Peyer's patch (tissue), 4 donors: ENCODE measurements at regions not wholly inside any gene's neighbourhood (a gene's known extent, or its start where the extent isn't known, plus 50 kb on each side); places are given as distances from the start of the nearest gene placed in this dataset.

Source experiments
- DNase-seq, 3 donors: peaks; one replicate each; pipeline ENCODE4 v3.0.0-alpha.2; 2017 to 2019
- H3K27ac ChIP-seq, 4 donors: fragments of 200-600 bp; sonication (generic); one replicate each; pipeline ENCODE4 v1.5.1; 2016 to 2019
- H3K27me3 ChIP-seq, 2 donors: fragments of 200-600 bp; sonication (generic); one replicate each; pipeline ENCODE4 v1.5.1; 2019
- H3K36me3 ChIP-seq, 3 donors: fragments of 200-600 bp; sonication (generic); one replicate each; pipeline ENCODE4 v1.5.1; 2016 to 2019
- H3K4me1 ChIP-seq, 4 donors: fragments of 200-600 bp; sonication (generic); one replicate each; pipeline ENCODE4 v1.5.1; 2016 to 2019
- H3K4me3 ChIP-seq, 4 donors: fragments of 200-600 bp; sonication (generic); 1 replicate in 3 of 4; 2 replicates in 1 of 4; pipeline ENCODE4 v1.5.1; 2016 to 2019; ENCODE audit warnings: mild to moderate bottlenecking in 1 of 4
- H3K9me3 ChIP-seq, 4 donors: fragments of 200-600 bp; sonication (generic); one replicate each; pipeline ENCODE4 v1.5.1; 2016 to 2019; ENCODE audit warnings: mild to moderate bottlenecking in 1 of 4
- POLR2A ChIP-seq, 2 donors: fragments of 450-650 bp; IDR thresholded peaks; one replicate each; pipeline ENCODE4 v1.5.1; 2017; ENCODE audit warnings: antibody characterized with exemption in 2 of 2, mild to moderate bottlenecking in 2 of 2, moderate library complexity in 2 of 2
- TF ChIP-seq, protein P1 (sequence below), 6 experiments: fragments of 450-650 bp in 4 of 6; fragments of 200-600 bp in 2 of 6; sonication (generic) in 1 of 6; IDR thresholded peaks; one replicate each; pipeline ENCODE4 v1.5.1; 2017 to 2019; ENCODE audit warnings: antibody characterized with exemption in 6 of 6, mild to moderate bottlenecking in 3 of 6, moderate library complexity in 1 of 6

DNA sequence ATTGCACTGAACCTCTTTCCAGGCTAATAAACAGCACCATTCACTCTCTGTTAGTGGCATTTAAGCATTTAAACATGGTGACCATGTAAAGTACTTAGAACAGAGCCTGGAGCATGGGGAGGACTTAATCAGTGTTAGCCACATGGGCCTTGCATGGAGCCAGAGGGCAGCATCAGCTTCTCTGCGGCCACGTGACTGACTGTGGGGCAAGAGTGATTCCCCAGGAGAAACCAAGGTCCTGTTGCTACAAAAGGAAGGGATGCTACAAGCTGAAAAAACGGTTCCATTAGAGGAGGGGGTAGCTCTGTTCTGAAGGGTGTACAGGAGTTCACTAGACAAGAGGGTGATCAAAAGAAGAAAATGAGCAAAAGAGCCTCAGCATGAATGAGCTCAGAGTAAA, 256.8 kb downstream of the MATN1 start:
- H3K9me3 ChIP-seq = no peaks in the 10 kb centered on the region
- H3K4me1 ChIP-seq = no peaks in the 10 kb centered on the region
- TF ChIP-seq, protein P1, sequence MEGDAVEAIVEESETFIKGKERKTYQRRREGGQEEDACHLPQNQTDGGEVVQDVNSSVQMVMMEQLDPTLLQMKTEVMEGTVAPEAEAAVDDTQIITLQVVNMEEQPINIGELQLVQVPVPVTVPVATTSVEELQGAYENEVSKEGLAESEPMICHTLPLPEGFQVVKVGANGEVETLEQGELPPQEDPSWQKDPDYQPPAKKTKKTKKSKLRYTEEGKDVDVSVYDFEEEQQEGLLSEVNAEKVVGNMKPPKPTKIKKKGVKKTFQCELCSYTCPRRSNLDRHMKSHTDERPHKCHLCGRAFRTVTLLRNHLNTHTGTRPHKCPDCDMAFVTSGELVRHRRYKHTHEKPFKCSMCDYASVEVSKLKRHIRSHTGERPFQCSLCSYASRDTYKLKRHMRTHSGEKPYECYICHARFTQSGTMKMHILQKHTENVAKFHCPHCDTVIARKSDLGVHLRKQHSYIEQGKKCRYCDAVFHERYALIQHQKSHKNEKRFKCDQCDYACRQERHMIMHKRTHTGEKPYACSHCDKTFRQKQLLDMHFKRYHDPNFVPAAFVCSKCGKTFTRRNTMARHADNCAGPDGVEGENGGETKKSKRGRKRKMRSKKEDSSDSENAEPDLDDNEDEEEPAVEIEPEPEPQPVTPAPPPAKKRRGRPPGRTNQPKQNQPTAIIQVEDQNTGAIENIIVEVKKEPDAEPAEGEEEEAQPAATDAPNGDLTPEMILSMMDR (IDR thresholded peaks at IDR 0.05) = no peak
- TF ChIP-seq POLR2A (IDR thresholded peaks at IDR 0.05) = no peak
- no peak overlapping the region for H3K4me3 ChIP-seq
- H3K27ac ChIP-seq = no peak overlapping the region
- DNase-seq = no peak
- no peaks in the 10 kb centered on the region for H3K36me3 ChIP-seq
- no peaks in the 10 kb centered on the region for H3K27me3 ChIP-seq

DNA sequence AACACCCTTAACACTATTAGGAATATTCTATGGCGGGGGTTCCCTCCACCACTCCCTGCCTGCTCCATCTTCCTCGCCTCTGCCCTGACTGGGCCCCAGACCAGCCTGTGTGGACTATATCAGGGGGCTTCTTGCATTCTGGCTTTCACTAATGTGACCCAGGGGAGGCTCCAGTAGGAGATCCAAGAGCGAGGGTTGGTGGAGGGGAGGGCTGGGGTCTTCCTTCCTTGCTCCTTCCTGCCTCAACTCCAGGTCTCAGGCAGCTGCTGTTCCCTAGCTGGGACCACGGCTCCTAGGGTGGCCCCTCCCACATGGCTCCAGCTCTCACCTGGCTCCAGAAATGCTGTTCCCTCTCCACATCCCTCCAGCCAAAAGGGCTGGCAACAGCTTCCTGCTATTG, 257.4 kb downstream of the MATN1 start:
- no peak overlapping the region for H3K27ac ChIP-seq
- H3K9me3 ChIP-seq = no peaks in the 10 kb centered on the region
- no peak overlapping the region for H3K4me3 ChIP-seq
- H3K36me3 ChIP-seq = no peaks in the 10 kb centered on the region
- DNase-seq = peak in 1 of 3 donors; percentile 17
- TF ChIP-seq, protein P1 (IDR thresholded peaks at IDR 0.05) = no peak
- no peak for TF ChIP-seq POLR2A (IDR thresholded peaks at IDR 0.05)
- H3K27me3 ChIP-seq = no peaks in the 10 kb centered on the region
- no peaks in the 10 kb centered on the region for H3K4me1 ChIP-seq

DNA sequence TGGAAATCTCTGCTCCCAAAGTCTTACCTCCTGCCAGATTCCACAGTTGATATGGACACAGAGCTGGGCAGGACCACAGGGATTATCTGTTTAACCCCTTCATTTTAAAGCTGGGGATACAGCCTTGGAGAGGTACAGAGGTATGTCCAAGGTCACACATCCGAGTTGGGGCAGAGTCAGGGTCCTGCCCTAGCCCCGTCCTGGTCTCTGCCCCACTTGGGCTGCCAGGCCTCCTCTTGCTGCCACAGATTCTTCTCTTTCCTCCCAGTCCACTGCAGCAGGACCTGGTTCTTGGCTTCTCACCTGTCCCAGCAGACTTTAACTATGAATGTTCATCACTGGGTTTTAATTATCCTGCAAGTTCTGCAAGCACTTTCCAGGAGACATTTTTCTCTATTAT, 258.3 kb downstream of the MATN1 start:
- no peak overlapping the region for H3K27ac ChIP-seq
- H3K4me3 ChIP-seq = no peak overlapping the region
- no peaks in the 10 kb centered on the region for H3K9me3 ChIP-seq
- no peaks in the 10 kb centered on the region for H3K27me3 ChIP-seq
- no peak for TF ChIP-seq POLR2A (IDR thresholded peaks at IDR 0.05)
- TF ChIP-seq, protein P1 (IDR thresholded peaks at IDR 0.05) = no peak
- H3K4me1 ChIP-seq = no peaks in the 10 kb centered on the region
- no peaks in the 10 kb centered on the region for H3K36me3 ChIP-seq
- peak in 1 of 3 donors; percentile 5 for DNase-seq

DNA sequence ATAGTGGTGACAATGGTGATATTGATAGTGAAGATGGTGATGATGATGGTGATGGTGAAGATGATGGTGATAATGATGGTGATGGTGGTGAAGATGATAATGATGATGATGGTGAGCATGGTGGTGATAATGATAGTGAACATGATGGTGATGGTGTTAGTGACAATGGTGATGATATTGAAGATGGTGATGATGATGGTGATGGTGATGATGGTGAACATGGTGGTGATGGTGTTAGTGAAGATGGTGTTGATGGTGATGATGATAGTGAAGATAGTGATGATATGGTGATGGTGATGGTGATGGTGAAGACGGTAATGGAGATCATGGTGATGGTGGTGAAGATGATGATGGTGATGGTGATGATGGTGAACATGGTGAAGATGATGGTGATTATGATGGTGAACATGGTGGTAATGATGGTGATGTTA, 259.2 kb downstream of the MATN1 start:
- Histone ChIP-seq H3K4me3 (no peak overlapping the region), H3K36me3 (no peaks in the 10 kb centered on the region), H3K9me3 (no peaks in the 10 kb centered on the region), H3K27me3 (no peaks in the 10 kb centered on the region), H3K27ac (no peak overlapping the region), H3K4me1 (no peaks in the 10 kb centered on the region)
- DNase-seq = no peak
- TF ChIP-seq, protein P1 (IDR thresholded peaks at IDR 0.05) = no peak
- TF ChIP-seq POLR2A (IDR thresholded peaks at IDR 0.05) = no peak

DNA sequence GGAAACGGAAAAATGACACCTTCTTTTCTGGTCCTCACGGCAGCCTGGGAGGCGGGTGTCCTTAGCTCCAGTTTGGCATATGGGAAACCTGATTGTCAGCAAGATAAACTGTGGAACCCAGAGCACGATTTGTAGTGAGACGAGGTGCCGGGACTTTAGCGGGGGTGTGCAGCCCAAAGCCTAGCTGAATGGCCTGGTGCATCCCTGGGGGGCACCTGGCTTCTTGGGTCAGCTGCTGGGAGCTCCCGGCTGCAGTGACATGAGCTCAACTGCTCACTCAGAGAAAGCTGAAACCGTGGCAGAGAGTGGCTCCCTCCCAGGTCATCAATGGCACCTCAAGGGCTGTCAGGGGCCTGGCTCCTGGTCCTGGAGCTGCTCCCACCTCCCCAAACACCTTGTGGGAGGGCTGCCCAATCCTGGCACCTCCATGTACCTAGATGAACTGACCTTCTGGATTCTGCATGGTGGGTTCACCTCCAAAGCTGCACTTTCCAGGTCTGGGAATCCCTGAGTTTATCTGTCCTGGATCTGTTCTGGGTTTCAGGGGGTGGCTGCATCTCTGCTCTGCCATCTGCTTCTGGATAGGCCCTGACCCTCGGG, 260.5 kb downstream of the MATN1 start:
- Histone ChIP-seq H3K27ac (no peak overlapping the region), H3K4me1 (no peaks in the 10 kb centered on the region), H3K9me3 (no peaks in the 10 kb centered on the region), H3K27me3 (no peaks in the 10 kb centered on the region), H3K36me3 (no peaks in the 10 kb centered on the region), H3K4me3 (no peak overlapping the region)
- TF ChIP-seq POLR2A (IDR thresholded peaks at IDR 0.05) = no peak
- TF ChIP-seq, protein P1 (IDR thresholded peaks at IDR 0.05) = no peak
- DNase-seq = peak in 1 of 3 donors; percentile 36

DNA sequence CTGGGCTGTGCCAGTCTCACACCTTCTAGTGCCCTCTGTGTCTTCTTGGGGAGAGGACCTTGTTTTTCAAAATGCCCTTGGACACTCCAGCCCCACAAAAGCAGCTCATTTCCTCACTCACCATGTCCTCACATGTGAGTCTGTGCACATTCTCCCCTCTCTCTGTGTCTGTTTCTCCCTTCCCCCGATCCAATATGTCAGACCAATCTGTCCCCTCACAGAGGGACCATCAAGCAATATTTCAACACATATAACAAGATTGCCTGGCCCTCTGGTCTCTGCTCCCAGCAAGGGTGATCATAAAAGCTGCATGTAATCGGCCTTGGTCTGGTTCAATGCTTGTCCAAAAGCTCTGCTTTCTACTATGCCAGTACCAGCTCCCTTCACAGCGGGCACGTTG, 261.2 kb downstream of the MATN1 start:
- Histone ChIP-seq H3K9me3 (no peaks in the 10 kb centered on the region), H3K27me3 (no peaks in the 10 kb centered on the region), H3K27ac (no peak overlapping the region), H3K4me1 (no peaks in the 10 kb centered on the region), H3K4me3 (no peak overlapping the region), H3K36me3 (no peaks in the 10 kb centered on the region)
- peak in 1 of 3 donors; percentile 10 for DNase-seq
- TF ChIP-seq, protein P1 (IDR thresholded peaks at IDR 0.05) = no peak
- TF ChIP-seq POLR2A (IDR thresholded peaks at IDR 0.05) = no peak
